CD4-positive, alpha-beta memory T cell (primary cell): ENCODE measurements at regions not wholly inside any gene's neighbourhood (a gene's known extent, or its start where the extent isn't known, plus 50 kb on each side); places are given as distances from the start of the nearest gene placed in this dataset.

Experiments used
- CTCF ChIA-PET: fragments of 350-600 bp; sonication (Branson Sonifier 250); formaldehyde crosslinking; loops from one replicate; lab custom pipeline; 2021; ENCODE audit warnings: inconsistent platforms; ENCODE audit not compliant: partially characterized antibody; lab: Charles Lee
- POLR2A ChIA-PET: fragments of 350-600 bp; sonication (Branson Sonifier 250); formaldehyde crosslinking; loops from one replicate; lab custom pipeline; 2021; ENCODE audit not compliant: partially characterized antibody; lab: Charles Lee
- DNase-seq, 5 donors: peaks; one replicate each; pipeline versions ENCODE4 v3.0.0 to v3.0.0-alpha.2; 2020 to 2022; ENCODE audit warnings: mixed read lengths in 1 of 5
- H3K27ac ChIP-seq: one replicate; pipeline ENCODE4 v1.7.0; 2013; ENCODE audit warnings: low read depth, low read length
- H3K27me3 ChIP-seq: 2 replicates; pipeline ENCODE4 v1.7.0; 2013; ENCODE audit warnings: mild to moderate bottlenecking, low read length, moderate library complexity; ENCODE audit not compliant: insufficient read depth
- H3K36me3 ChIP-seq: 2 replicates; pipeline ENCODE4 v1.7.0; 2013; ENCODE audit warnings: mild to moderate bottlenecking, low read length, moderate library complexity; ENCODE audit not compliant: insufficient read depth
- H3K4me1 ChIP-seq: 2 replicates; pipeline ENCODE4 v1.7.0; 2013; ENCODE audit warnings: mild to moderate bottlenecking, low read length, moderate library complexity; ENCODE audit not compliant: insufficient read depth
- H3K4me3 ChIP-seq, 2 donors: one replicate each; pipeline ENCODE4 v1.7.0; 2013; ENCODE audit warnings: low read length in 2 of 2, mild to moderate bottlenecking in 1 of 2
- H3K9me3 ChIP-seq, 2 donors: one replicate each; pipeline ENCODE4 v1.7.0; 2013; ENCODE audit warnings: low read length in 2 of 2, control low read depth in 1 of 2; ENCODE audit not compliant: control insufficient read depth in 1 of 2
- H3K27ac Mint-ChIP-seq, 7 donors: one replicate each; pipeline ENCODE4 v1.8.0; 2020 to 2021; ENCODE audit warnings: mixed read lengths in 7 of 7, mild to moderate bottlenecking in 6 of 7, inconsistent platforms in 3 of 7, moderate library complexity in 3 of 7
- H3K27me3 Mint-ChIP-seq, 2 donors: one replicate each; pipeline ENCODE4 v1.8.0; 2020 to 2021; ENCODE audit warnings: mixed read lengths in 2 of 2
- H3K36me3 Mint-ChIP-seq, 2 donors: one replicate each; pipeline ENCODE4 v1.8.0; 2020 to 2021; ENCODE audit warnings: mixed read lengths in 2 of 2, inconsistent platforms in 1 of 2, mild to moderate bottlenecking in 1 of 2
- H3K4me1 Mint-ChIP-seq, 4 donors: one replicate each; pipeline ENCODE4 v1.8.0; 2020 to 2021; ENCODE audit warnings: mixed read lengths in 4 of 4, mild to moderate bottlenecking in 1 of 4
- H3K4me3 Mint-ChIP-seq, 8 donors: one replicate each; pipeline ENCODE4 v1.8.0; 2020 to 2021; ENCODE audit warnings: mixed read lengths in 8 of 8, mild to moderate bottlenecking in 7 of 8, moderate library complexity in 6 of 8, inconsistent platforms in 3 of 8
- H3K9me3 Mint-ChIP-seq, 8 donors: one replicate each; pipeline ENCODE4 v1.8.0; 2020 to 2021; ENCODE audit warnings: mixed read lengths in 8 of 8, mild to moderate bottlenecking in 5 of 8, inconsistent platforms in 3 of 8, moderate library complexity in 1 of 8
- intact Hi-C: fragments of 100-400 bp; cut with micrococcal nuclease; formaldehyde crosslinking; loops from one replicate; pipeline ENCODE4 v1.15.1; 2023

- Histone ChIP-seq H3K27ac (no peak overlapping the region), H3K27me3 (no peaks in the 10 kb centered on the region), H3K9me3 (no peaks in the 10 kb centered on the region), H3K4me1 (no peaks in the 10 kb centered on the region), H3K4me3 (no peak overlapping the region), H3K36me3 (no peaks in the 10 kb centered on the region)
- no peak overlapping the region for H3K4me3 Mint-ChIP-seq
- CTCF ChIA-PET = no interaction called here
- no peaks in the 10 kb centered on the region for H3K36me3 Mint-ChIP-seq
- DNase-seq = no peak
- no peak overlapping the region for H3K27ac Mint-ChIP-seq
- H3K27me3 Mint-ChIP-seq = peaks cover 19 to 32% of the 10 kb centered on the region in 2 donors
- POLR2A ChIA-PET = no interaction called here
- no peaks in the 10 kb centered on the region for H3K4me1 Mint-ChIP-seq
- H3K9me3 Mint-ChIP-seq = peaks cover 0 to 2% (median 0%) of the 10 kb centered on the region in 8 donors
- intact Hi-C loops = no loop called here
These were observed 146.1 kb downstream of the MTX2 start for GRCh38 chr2:176415174-176415895.

DNA sequence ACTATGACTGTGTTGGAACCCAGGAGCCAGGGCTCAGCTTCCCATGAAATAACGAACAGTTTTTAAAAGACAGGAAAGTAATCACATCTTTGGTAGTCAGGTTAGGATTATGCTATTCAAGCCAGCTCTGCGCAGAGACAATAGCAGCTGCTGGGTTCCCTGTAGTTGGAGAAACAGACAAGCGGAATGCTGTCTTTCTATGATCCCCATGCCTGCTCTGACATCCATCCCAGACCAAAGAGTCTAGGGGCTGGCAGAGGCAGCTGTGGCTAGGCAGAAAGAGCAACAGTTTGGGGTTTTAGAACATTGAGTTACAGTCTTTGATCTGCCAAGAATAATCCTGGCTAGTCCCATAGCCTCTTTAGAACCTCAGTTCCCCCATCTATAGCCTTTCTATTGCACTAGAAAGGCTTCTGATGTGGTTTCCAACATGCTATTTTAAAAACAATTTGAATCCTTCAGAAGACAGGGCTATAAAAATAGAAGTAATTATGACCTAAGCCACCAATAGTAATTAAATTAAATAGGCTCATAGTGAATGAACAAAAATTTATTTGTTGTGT is 146.8 kb downstream of the MTX2 start:
- CTCF ChIA-PET = no interaction called here

DNA sequence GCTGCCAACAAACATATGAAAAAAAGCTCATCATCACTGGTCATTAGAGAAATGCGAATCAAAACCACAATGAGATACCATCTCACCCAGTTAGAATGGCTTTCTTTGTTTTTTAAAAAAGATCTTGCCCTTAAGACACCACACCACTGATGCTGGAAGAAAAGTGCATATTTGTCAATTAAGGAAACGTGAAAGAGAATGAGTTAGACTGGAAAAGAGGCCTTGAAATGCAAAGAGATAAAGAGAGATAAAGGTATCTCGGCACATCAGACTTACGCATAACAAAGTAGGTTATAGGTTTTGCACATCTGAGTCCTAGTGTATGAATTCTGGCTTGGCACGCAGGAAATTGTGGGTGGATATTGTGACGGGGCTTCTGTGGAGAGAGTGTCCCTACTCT is 149.5 kb downstream of the MTX2 start:
- Histone ChIP-seq H3K4me1 (no peaks in the 10 kb centered on the region), H3K36me3 (no peaks in the 10 kb centered on the region), H3K27ac (no peak overlapping the region), H3K4me3 (no peak overlapping the region), H3K9me3 (no peaks in the 10 kb centered on the region), H3K27me3 (no peaks in the 10 kb centered on the region)
- ChIA-PET POLR2A (no interaction called here), CTCF (no interaction called here)
- H3K4me3 Mint-ChIP-seq = no peak overlapping the region
- no peak for DNase-seq
- no peaks in the 10 kb centered on the region for H3K4me1 Mint-ChIP-seq
- no peaks in the 10 kb centered on the region for H3K36me3 Mint-ChIP-seq
- peaks cover 0 to 2% (median 0%) of the 10 kb centered on the region in 8 donors for H3K9me3 Mint-ChIP-seq
- intact Hi-C loops = no loop called here
- no peak overlapping the region for H3K27ac Mint-ChIP-seq
- peaks cover 10 to 23% of the 10 kb centered on the region in 2 donors for H3K27me3 Mint-ChIP-seq

More for the DNA sequence above, 146.8 kb downstream of the MTX2 start:
- no peak for DNase-seq
- H3K36me3 ChIP-seq = no peaks in the 10 kb centered on the region
- POLR2A ChIA-PET = no interaction called here
- peaks cover 0 to 2% (median 0%) of the 10 kb centered on the region in 8 donors for H3K9me3 Mint-ChIP-seq
- intact Hi-C loops = no loop called here
- no peaks in the 10 kb centered on the region for H3K4me1 ChIP-seq
- H3K4me3 ChIP-seq = no peak overlapping the region
- no peak overlapping the region for H3K27ac ChIP-seq
- no peak overlapping the region for H3K27ac Mint-ChIP-seq
- H3K4me3 Mint-ChIP-seq = no peak overlapping the region
- no peaks in the 10 kb centered on the region for H3K36me3 Mint-ChIP-seq
- H3K27me3 Mint-ChIP-seq = peaks cover 19 to 32% of the 10 kb centered on the region in 2 donors
- no peaks in the 10 kb centered on the region for H3K9me3 ChIP-seq
- no peaks in the 10 kb centered on the region for H3K4me1 Mint-ChIP-seq
- no peaks in the 10 kb centered on the region for H3K27me3 ChIP-seq

DNA sequence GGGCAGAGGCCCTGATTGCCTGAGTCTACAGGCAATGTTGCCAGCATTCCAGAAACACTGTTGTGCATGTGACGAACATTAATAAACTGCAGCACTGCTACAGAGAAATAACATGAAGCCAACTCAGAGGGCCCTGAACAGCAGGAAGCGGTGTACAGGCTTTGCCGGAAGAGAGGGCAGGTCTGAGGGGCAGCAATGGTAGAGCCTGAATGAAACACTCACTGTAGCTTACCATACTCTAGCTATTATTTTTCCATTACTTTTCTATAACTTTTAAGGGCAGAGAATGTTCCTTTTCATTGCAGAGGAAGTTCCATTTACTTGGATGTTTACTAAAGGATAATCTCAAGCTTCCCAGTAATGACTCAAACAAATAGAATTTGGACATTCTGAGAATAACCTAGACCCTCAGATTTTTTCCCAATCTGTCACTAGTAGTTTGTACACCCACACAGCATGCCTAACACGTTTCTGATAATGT is 150.4 kb downstream of the MTX2 start:
- ChIA-PET POLR2A (no interaction called here), CTCF (no interaction called here)
- H3K27me3 Mint-ChIP-seq = peaks cover 11 to 25% of the 10 kb centered on the region in 2 donors

DNA sequence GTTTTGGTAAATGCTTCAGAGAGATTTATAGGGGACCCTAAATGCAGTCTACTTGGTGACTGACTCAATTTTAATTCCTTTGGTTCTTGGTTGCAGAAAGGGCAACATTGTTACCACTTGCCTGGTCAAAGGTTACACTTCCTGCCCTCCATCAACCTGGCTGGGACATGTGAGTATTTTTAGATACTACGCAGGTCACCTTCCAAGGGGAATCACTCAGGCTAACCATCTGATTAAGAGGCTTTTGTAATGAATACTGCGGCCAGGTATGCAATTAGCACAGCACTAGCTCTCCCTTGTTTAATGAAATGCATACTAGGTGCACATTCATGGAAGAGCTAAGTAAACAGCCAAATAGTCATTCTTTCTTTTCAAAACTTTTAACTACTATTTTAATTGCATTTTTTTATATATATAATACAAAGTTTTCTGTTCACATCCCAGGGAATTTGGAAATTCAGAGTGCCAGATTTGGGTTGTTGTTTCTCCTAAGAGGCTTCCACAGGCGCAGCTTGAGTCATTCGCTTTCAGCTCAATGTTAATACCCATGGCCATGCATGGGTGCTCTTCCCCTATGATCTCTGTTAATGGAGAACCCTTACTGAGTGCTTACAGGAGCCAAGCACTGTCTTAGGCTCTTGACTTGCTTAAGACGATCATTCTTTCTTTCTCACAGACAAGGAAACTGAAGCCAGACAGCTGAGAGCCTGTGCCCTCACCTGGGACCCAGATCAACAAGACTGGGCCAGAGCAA is 152.2 kb downstream of the MTX2 start:
- Mint-ChIP-seq H3K4me3 (no peak overlapping the region), H3K27ac (no peak overlapping the region), H3K9me3 (peaks cover 0 to 2% (median 0%) of the 10 kb centered on the region in 8 donors), H3K27me3 (peaks cover 11 to 19% of the 10 kb centered on the region in 2 donors), H3K36me3 (no peaks in the 10 kb centered on the region), H3K4me1 (no peaks in the 10 kb centered on the region)
- H3K36me3 ChIP-seq = no peaks in the 10 kb centered on the region
- no peaks in the 10 kb centered on the region for H3K4me1 ChIP-seq
- H3K9me3 ChIP-seq = no peaks in the 10 kb centered on the region
- no peaks in the 10 kb centered on the region for H3K27me3 ChIP-seq
- intact Hi-C loops = no loop called here
- ChIA-PET CTCF (interaction anchor here (1.2 kb wide), 1 partner anchor 24 kb away, joined by 3 read pairs; no protein-coding TSS in a partner anchor), POLR2A (no interaction called here)
- no peak for DNase-seq
- H3K27ac ChIP-seq = no peak overlapping the region
- H3K4me3 ChIP-seq = no peak overlapping the region

More for the DNA sequence above, 150.4 kb downstream of the MTX2 start:
- no peak overlapping the region for H3K4me3 Mint-ChIP-seq
- Histone ChIP-seq H3K27me3 (no peaks in the 10 kb centered on the region), H3K9me3 (no peaks in the 10 kb centered on the region), H3K36me3 (no peaks in the 10 kb centered on the region), H3K4me1 (no peaks in the 10 kb centered on the region), H3K27ac (no peak overlapping the region), H3K4me3 (no peak overlapping the region)
- intact Hi-C loops = no loop called here
- no peaks in the 10 kb centered on the region for H3K4me1 Mint-ChIP-seq
- H3K27ac Mint-ChIP-seq = no peak overlapping the region
- H3K36me3 Mint-ChIP-seq = no peaks in the 10 kb centered on the region
- peaks cover 0 to 2% (median 0%) of the 10 kb centered on the region in 8 donors for H3K9me3 Mint-ChIP-seq
- DNase-seq = no peak

- POLR2A ChIA-PET = no interaction called here
- Mint-ChIP-seq H3K9me3 (peaks cover 0 to 2% (median 0%) of the 10 kb centered on the region in 8 donors), H3K27me3 (peaks cover 8 to 10% of the 10 kb centered on the region in 2 donors), H3K4me1 (no peaks in the 10 kb centered on the region), H3K4me3 (no peak overlapping the region), H3K36me3 (no peaks in the 10 kb centered on the region), H3K27ac (no peak overlapping the region)
- CTCF ChIA-PET = no interaction called here
- Histone ChIP-seq H3K27me3 (no peaks in the 10 kb centered on the region), H3K4me1 (no peaks in the 10 kb centered on the region), H3K9me3 (no peaks in the 10 kb centered on the region), H3K4me3 (no peak overlapping the region), H3K27ac (no peak overlapping the region), H3K36me3 (no peaks in the 10 kb centered on the region)
- DNase-seq = no peak
- intact Hi-C loops = no loop called here
These were observed 154.6 kb downstream of the MTX2 start for GRCh38 chr2:176423819-176424218.

DNA sequence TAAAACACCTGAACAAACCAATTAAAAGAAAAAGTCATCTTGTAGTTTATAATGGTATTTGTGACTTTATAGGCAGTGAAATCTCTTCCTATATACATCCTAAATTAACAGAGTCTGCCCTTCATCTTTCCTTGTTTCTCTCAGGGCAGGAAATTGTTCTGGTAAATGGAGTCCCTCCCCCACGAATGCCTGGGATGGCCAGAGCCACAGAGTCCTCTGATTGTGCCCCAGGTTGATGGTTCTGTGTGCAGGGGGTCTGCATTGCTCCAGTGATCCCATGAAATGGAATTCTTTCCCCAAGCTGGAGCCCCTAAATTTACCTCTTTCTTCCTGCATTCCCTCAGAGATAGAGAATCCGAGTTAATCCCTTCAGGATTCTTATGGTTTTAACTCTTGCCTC is 155.5 kb downstream of the MTX2 start:
- Mint-ChIP-seq H3K4me3 (no peak overlapping the region), H3K36me3 (no peaks in the 10 kb centered on the region), H3K4me1 (no peaks in the 10 kb centered on the region), H3K27ac (no peak overlapping the region), H3K27me3 (peaks cover 12 to 13% of the 10 kb centered on the region in 2 donors), H3K9me3 (peaks cover 0 to 2% (median 0%) of the 10 kb centered on the region in 8 donors)
- intact Hi-C loops = no loop called here
- Histone ChIP-seq H3K27ac (no peak overlapping the region), H3K36me3 (no peaks in the 10 kb centered on the region), H3K4me3 (no peak overlapping the region), H3K4me1 (no peaks in the 10 kb centered on the region), H3K27me3 (no peaks in the 10 kb centered on the region), H3K9me3 (no peaks in the 10 kb centered on the region)
- no peak for DNase-seq
- ChIA-PET CTCF (no interaction called here), POLR2A (no interaction called here)
